Bone marrow (tissue), 2 donors: ENCODE measurements at regions not wholly inside any gene's neighbourhood (a gene's known extent, or its start where the extent isn't known, plus 50 kb on each side); places are given as distances from the start of the nearest gene placed in this dataset.
"Not testable (repeated sequence)": the region's sequence is repeated elsewhere in the genome, so short reads cannot be mapped to it uniquely, and the experiment has no call there.

Experiments
- DNase-seq, 2 donors: peaks; one replicate each; lab custom pipeline; 2025; lab: John Stamatoyannopoulos, UW

GRCh38 chr6:84353459-84354423, 126.3 kb upstream of the CEP162 start:
- DNase-seq: no peak

GRCh38 chr6:84350397-84350796, 123.0 kb upstream of the CEP162 start:
- no peak for DNase-seq

DNA sequence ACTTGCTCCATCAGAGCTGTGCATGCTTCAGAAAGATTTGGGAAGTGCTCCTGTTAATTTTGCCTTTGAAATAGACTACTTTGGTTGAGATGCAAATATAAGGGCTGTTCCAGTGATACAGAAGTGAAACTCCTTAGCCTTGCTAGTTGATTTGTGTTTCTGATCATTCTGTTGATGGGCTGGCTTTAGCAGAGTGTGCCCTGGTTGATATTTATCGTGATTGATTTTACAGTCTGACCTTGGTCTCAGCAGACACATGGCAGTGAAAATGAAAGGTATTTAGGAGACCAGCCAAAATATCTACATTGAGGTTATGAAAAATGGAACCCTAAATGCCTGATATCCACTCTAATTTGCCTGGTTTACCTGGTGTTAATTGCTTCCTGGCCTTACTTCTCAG, 122.1 kb upstream of the CEP162 start:
- DNase-seq: no peak

GRCh38 chr6:84348801-84349200, 121.4 kb upstream of the CEP162 start:
- DNase-seq: no peak

GRCh38 chr6:84346372-84346771, 118.9 kb upstream of the CEP162 start:
- no peak for DNase-seq

DNA sequence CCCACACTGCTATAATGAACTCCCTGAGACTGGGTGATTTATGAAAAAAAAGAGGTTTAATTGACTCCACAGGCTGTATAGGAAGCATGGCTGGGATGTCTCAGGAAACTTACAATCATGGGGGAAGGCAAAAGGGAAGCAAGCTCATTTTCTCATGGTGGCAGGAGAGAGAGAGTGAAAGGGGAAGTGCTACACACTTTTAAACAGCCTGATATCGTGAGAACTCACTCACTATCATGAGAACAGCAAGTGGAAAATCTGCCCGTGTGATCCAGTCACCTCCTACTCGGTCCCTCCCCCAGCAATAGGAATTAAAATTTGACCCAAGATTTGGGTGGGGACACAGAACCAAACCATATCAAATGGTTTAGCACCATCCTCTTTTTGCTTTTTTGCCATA, 116.6 kb upstream of the CEP162 start:
- no peak for DNase-seq

- no peak for DNase-seq
Measured at GRCh38 chr6:84340422-84340821, 113.0 kb upstream of the CEP162 start.

DNA sequence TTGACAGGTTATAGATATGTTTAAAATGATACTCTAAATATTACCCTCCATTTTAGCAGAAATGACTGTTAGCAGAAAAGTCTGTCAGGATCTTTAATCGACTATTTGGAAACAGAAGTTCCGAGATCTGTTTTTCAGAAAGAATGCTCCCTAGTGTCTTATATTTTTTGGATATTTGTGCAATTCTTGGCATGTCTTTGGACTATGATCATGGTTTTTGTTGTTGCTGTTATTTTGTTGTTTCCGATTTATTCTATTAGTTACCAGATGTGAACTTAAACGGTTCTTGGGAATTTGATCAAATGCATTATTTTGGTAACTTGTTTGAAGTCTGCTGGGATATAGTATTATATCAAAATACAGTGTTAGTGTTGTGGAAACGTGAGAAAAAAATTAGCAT, 106.4 kb upstream of the CEP162 start:
- no peak for DNase-seq

DNA sequence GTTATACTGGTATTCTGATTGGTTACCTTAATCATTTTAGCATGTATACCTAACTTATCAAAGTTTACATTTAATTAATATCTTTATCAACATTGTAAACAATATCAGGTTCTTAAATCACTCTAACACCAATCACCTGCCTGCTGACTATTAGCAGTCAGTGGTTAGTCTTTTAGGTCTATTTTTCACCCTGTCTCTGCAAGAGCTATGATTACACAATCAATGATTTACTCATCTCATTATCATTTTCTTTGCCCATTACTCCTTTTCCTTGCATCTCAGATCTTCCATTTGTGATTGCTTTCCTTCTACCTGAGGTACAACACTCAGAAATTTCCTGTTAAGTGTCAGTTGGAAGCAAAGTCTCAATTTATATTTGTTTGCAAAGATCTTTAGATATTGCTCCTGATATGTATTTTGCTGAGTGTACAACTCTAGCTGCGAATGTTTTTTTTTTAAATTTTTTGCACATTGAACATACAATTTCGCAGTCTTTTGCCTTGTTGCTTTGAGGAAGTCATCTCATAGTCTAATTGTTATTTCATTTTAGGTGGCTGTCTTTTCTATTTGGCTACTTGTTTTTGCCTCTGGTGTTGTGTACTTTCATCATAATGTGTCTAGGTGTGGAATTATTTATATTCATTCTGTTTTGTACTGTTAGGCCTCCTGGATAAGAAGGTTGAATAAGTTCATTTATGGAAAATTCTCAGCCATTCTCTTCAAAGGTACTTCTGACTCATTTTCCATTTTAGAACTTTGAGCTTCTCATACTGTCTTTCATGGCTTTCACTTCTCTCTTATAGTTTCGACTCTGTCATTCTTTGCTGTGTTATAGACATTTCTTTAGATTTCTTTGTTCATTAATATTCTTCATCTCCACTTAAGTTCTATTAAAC, 104.9 kb upstream of the CEP162 start:
- DNase-seq: no peak

GRCh38 chr6:84330325-84330724, 102.9 kb upstream of the CEP162 start:
- no peak for DNase-seq

GRCh38 chr6:84329516-84329915, 102.1 kb upstream of the CEP162 start:
- no peak for DNase-seq

GRCh38 chr6:84329077-84329476, 101.6 kb upstream of the CEP162 start:
- DNase-seq: no peak

GRCh38 chr6:84317463-84317862, 90.0 kb upstream of the CEP162 start:
- no peak for DNase-seq

- no peak for DNase-seq
Measured at GRCh38 chr6:84314377-84314898, 87.0 kb upstream of the CEP162 start.

DNA sequence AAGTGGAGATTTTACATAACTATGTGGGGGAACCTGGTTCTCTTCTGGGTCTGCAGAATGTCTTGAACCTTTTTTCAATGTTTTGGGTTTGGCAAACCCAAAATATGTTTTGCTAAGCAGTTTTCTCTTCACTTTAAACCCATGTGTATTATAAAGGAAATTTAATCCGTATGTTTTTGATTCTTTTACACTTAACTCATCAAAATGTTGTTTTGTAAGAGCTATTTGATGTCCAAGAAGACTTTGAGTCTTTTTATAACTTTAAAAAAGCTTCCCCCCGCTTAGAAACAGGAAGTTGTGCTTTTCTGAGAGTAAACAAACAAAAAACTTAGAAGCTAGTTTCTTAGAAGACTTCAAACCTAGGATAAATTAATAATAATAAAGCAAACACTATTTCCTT, 81.9 kb upstream of the CEP162 start:
- no peak for DNase-seq

GRCh38 chr6:84304881-84305280, 77.4 kb upstream of the CEP162 start:
- no peak for DNase-seq

DNA sequence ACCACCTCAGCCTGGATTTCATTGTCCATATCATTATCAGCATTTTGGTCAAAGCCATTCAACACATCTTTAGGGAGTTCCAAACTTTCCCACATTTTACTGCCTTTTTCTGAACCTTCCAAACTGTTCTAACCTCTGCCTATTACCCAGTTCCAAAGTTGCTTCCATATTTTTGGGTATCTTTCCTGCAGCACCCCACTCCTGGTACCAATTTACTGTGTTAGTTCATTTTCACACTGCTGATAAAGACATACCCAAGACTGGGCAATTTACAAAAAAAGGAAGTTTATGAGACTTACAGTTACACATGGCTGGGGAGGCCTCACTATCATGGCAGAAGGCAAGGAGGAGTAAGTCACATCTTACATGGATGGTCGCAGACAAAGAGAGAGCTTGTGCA, 63.6 kb upstream of the CEP162 start:
- not testable (repeated sequence) for DNase-seq

DNA sequence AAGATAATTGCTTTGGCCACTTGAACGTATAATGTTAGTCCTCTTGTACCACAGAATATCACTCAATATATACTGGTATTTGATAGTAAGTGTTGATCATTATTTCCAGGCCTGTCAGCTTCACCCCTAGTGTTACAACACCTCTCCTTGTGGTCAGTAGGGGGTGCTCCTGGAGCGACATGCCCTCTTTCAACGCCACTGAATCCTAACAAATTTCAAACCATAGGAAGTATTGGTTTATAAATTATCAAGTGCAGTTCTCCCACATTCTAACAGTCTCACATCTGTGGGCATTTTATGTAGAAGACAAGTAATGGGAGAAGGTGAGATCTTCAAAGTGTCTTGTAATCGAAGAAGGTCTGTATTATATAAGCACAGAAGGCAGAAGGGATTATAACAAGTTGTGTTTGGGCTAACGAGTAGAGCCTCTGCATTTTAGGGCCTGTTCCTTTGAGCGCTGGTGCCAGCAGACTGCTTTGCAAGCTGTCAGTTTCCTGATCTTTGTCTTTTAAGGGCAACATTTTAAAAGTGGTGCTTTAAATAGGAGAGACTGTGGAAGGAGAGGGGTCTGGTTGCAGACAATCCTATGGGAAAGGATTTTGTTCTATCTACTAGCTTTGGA, 57.1 kb upstream of the CEP162 start:
- DNase-seq: no peak

DNA sequence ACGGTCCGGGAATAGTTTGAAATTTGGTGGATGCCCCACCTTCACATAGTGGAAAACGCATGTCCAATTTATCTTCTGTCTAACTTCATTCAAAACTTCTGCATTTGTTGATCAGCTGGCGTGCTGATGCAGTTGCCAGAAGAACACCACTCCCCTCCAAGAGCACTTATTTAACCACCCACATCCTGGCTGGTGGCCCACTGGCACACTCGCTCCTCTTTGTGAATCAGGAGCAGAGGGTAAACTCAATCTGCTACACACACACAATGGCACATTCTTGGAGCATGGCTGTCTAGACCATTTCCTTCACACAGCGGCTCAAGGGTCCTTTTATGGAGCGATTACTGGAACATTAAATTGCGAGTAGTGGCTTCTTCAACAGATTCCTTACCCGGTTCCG, 55.1 kb upstream of the CEP162 start:
- DNase-seq: no peak

GRCh38 chr6:84280639-84281038, 53.2 kb upstream of the CEP162 start:
- no peak for DNase-seq

DNA sequence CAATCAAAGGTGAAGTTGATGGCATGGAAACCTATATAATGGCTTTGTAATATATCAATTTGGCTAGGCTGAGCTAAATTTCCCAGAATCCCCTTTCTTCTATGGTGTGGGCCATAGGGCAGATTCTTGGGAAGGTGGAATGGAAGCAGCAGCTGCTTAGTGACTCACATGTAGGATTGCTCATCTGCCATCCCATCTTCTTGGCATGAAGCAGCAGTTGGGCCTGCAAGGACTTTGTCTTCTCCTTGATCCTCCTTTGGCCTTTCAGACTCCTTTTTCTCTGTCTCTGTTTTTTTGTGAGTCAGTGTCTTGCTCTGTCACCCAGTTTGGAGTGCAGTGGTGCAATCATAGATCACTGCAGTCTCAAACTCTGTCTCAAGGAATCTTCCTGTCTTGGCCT, 52.6 kb upstream of the CEP162 start:
- DNase-seq: no peak

GRCh38 chr6:84278321-84278998, 51.0 kb upstream of the CEP162 start:
- DNase-seq: no peak
